Parathyroid adenoma (tissue), 2 donors: ENCODE measurements at regions not wholly inside any gene's neighbourhood (a gene's known extent, or its start where the extent isn't known, plus 50 kb on each side); places are given as distances from the start of the nearest gene placed in this dataset.

ENCODE experiments used
- H2AFZ ChIP-seq: fragments of 300-600 bp; sonication (generic); one replicate; pipeline ENCODE4 v1.7.0; 2017; ENCODE audit warnings: antibody characterized with exemption, mild to moderate bottlenecking
- H3K27ac ChIP-seq: fragments of 300-600 bp; sonication (generic); one replicate; pipeline ENCODE4 v1.7.0; 2017
- H3K27me3 ChIP-seq: fragments of 300-600 bp; sonication (generic); one replicate; pipeline ENCODE4 v1.7.0; 2017; ENCODE audit warnings: low read length; ENCODE audit not compliant: control insufficient read depth, insufficient read depth
- H3K36me3 ChIP-seq: fragments of 300-600 bp; sonication (generic); one replicate; pipeline ENCODE4 v1.7.0; 2017; ENCODE audit warnings: low read length; ENCODE audit not compliant: control insufficient read depth, insufficient read depth
- H3K4me1 ChIP-seq: fragments of 300-600 bp; sonication (generic); one replicate; pipeline ENCODE4 v1.7.0; 2017; ENCODE audit warnings: control low read depth
- H3K4me2 ChIP-seq: fragments of 300-600 bp; sonication (generic); one replicate; pipeline ENCODE4 v1.7.0; 2017; ENCODE audit warnings: low read length
- H3K4me3 ChIP-seq: fragments of 300-600 bp; sonication (generic); one replicate; pipeline ENCODE4 v1.7.0; 2017; ENCODE audit warnings: low read depth, low read length
- H3K79me2 ChIP-seq: fragments of 300-600 bp; sonication (generic); one replicate; pipeline ENCODE4 v1.7.0; 2017; ENCODE audit warnings: control low read depth
- H3K9ac ChIP-seq: fragments of 300-600 bp; sonication (generic); one replicate; pipeline ENCODE4 v1.7.0; 2017; ENCODE audit warnings: mild to moderate bottlenecking
- H3K9me3 ChIP-seq: fragments of 300-600 bp; sonication (generic); one replicate; pipeline ENCODE4 v1.7.0; 2017; ENCODE audit warnings: low read length; ENCODE audit not compliant: control insufficient read depth
- CTCF ChIP-seq: fragments of 300-600 bp; sonication (generic); IDR thresholded peaks from one replicate; pipeline ENCODE4 v1.7.0; 2017; ENCODE audit warnings: antibody characterized with exemption, mild to moderate bottlenecking
- donor health status: primary hyperparathyroidism.

GRCh38 chr4:186823989-186824388 lies 100.3 kb upstream of the FAT1 start:
- Histone ChIP-seq H3K79me2 (no peaks in the 10 kb centered on the region), H3K4me3 (no peak overlapping the region), H3K9me3 (no peaks in the 10 kb centered on the region), H3K36me3 (no peaks in the 10 kb centered on the region), H3K27me3 (no peaks in the 10 kb centered on the region), H3K9ac (no peak overlapping the region), H2AFZ (no peak overlapping the region), H3K4me2 (no peak overlapping the region), H3K4me1 (no peaks in the 10 kb centered on the region), H3K27ac (no peak overlapping the region)
- TF ChIP-seq CTCF = no peak

GRCh38 chr4:186825069-186825468 lies 101.4 kb upstream of the FAT1 start:
- H3K9ac ChIP-seq = no peak overlapping the region
- no peaks in the 10 kb centered on the region for H3K9me3 ChIP-seq
- no peaks in the 10 kb centered on the region for H3K4me1 ChIP-seq
- H3K4me2 ChIP-seq = no peak overlapping the region
- H3K27me3 ChIP-seq = no peaks in the 10 kb centered on the region
- no peak for TF ChIP-seq CTCF
- H3K36me3 ChIP-seq = no peaks in the 10 kb centered on the region
- no peak overlapping the region for H2AFZ ChIP-seq
- H3K4me3 ChIP-seq = no peak overlapping the region
- H3K79me2 ChIP-seq = no peaks in the 10 kb centered on the region
- no peak overlapping the region for H3K27ac ChIP-seq

- H3K4me1 ChIP-seq = no peaks in the 10 kb centered on the region
- H3K79me2 ChIP-seq = no peaks in the 10 kb centered on the region
- H2AFZ ChIP-seq = no peak overlapping the region
- no peaks in the 10 kb centered on the region for H3K36me3 ChIP-seq
- H3K4me3 ChIP-seq = no peak overlapping the region
- H3K27me3 ChIP-seq = no peaks in the 10 kb centered on the region
- H3K27ac ChIP-seq = no peak overlapping the region
- no peaks in the 10 kb centered on the region for H3K9me3 ChIP-seq
- H3K4me2 ChIP-seq = no peak overlapping the region
- TF ChIP-seq CTCF = no peak
- H3K9ac ChIP-seq = no peak overlapping the region
Measured at GRCh38 chr4:186826006-186826405, 102.3 kb upstream of the FAT1 start.

- H3K4me3 ChIP-seq = no peak overlapping the region
- H3K79me2 ChIP-seq = no peaks in the 10 kb centered on the region
- no peaks in the 10 kb centered on the region for H3K36me3 ChIP-seq
- H3K9me3 ChIP-seq = no peaks in the 10 kb centered on the region
- H2AFZ ChIP-seq = no peak overlapping the region
- no peak overlapping the region for H3K4me2 ChIP-seq
- no peak overlapping the region for H3K9ac ChIP-seq
- H3K27ac ChIP-seq = no peak overlapping the region
- no peaks in the 10 kb centered on the region for H3K4me1 ChIP-seq
- TF ChIP-seq CTCF = no peak
- no peaks in the 10 kb centered on the region for H3K27me3 ChIP-seq
Measured at GRCh38 chr4:186826846-186827533, 103.3 kb upstream of the FAT1 start.

- H3K27me3 ChIP-seq = no peaks in the 10 kb centered on the region
- H3K9me3 ChIP-seq = no peaks in the 10 kb centered on the region
- no peak overlapping the region for H3K4me3 ChIP-seq
- H3K9ac ChIP-seq = no peak overlapping the region
- no peak overlapping the region for H2AFZ ChIP-seq
- H3K27ac ChIP-seq = no peak overlapping the region
- H3K79me2 ChIP-seq = no peaks in the 10 kb centered on the region
- no peak overlapping the region for H3K4me2 ChIP-seq
- no peaks in the 10 kb centered on the region for H3K36me3 ChIP-seq
- no peak for TF ChIP-seq CTCF
- no peaks in the 10 kb centered on the region for H3K4me1 ChIP-seq
Measured at GRCh38 chr4:186827534-186827897, 103.9 kb upstream of the FAT1 start.
